BE2C (cell line): ENCODE measurements at regions not wholly inside any gene's neighbourhood (a gene's known extent, or its start where the extent isn't known, plus 50 kb on each side); places are given as distances from the start of the nearest gene placed in this dataset.

Experiments
- DNase-seq: peaks from one replicate; pipeline ENCODE4 v3.0.0-alpha.2; 2020
- H3K27me3 ChIP-seq: fragments of 250-450 bp; sonication (Bioruptor Pico); 2 replicates; pipeline ENCODE4 v1.5.1; 2020; ENCODE audit warnings: mild to moderate bottlenecking
- H3K36me3 ChIP-seq: fragments of 250-450 bp; sonication (Bioruptor Pico); 2 replicates; pipeline ENCODE4 v1.5.1; 2020; ENCODE audit warnings: mild to moderate bottlenecking
- H3K4me1 ChIP-seq: fragments of 250-450 bp; sonication (Bioruptor Pico); 2 replicates; pipeline ENCODE4 v1.5.1; 2020
- H3K4me3 ChIP-seq: 2 replicates; pipeline ENCODE4 v1.5.1; 2011; ENCODE audit warnings: low read depth, low read length
- H3K9me3 ChIP-seq: fragments of 250-450 bp; sonication (Bioruptor Pico); 2 replicates; pipeline ENCODE4 v1.5.1; 2020
- TF ChIP-seq, protein P1 (sequence below): IDR thresholded peaks from 2 replicates; pipeline ENCODE4 v1.5.1; 2012; ENCODE audit warnings: mild to moderate bottlenecking, low read depth, low read length

DNA sequence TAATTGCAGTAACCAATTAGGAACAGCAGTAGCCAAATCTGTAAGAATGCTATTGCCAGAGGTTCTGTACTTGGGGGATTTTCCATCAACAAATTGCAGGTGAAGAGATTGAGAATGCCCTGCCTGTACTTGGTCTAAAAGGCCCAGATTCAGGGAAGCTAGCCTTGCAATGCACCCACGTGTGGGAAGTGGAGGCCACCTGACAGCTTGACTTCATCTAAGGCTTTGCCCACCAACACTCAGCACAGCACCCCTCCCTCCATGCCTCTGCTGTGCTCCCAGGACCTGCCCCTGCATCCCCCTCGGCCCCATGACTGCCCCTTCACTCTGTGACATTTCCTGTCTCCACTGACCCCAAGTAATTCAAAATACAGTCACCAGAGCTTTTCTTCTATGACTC is 79.1 kb upstream of the CDH5 start:
- no peak overlapping the region for H3K4me3 ChIP-seq
- 0 out of 2 replicates have a peak, but pooled peaks cover 2% of the 10 kb centered on the region for H3K27me3 ChIP-seq

DNA sequence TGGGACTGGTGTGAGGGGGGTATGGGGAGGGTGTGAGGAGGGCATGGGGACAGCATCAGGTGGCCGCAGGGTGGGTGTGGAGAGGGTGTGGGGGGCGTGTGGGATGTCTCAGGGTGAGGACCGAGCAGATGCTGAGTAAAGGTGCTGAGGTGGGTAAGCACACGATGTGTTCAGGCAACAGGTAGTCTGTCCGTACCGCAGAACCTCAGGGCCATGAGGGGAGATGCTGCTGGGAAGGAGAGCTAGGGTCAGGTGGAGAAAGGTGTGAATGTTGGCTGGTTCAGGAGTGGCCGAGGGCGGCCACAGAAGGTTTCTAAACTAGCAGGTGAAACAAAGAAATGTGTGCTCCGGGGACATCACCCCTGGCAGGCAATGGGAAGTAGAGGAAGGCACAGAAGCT is 80.0 kb upstream of the CDH5 start:
- Histone ChIP-seq H3K36me3 (no peaks in the 10 kb centered on the region), H3K27me3 (no peaks in the 10 kb centered on the region), H3K4me1 (no peaks in the 10 kb centered on the region; the same call in 1 of the 2 replicates), H3K4me3 (no peak overlapping the region), H3K9me3 (no peaks in the 10 kb centered on the region)
- TF ChIP-seq, protein P1, sequence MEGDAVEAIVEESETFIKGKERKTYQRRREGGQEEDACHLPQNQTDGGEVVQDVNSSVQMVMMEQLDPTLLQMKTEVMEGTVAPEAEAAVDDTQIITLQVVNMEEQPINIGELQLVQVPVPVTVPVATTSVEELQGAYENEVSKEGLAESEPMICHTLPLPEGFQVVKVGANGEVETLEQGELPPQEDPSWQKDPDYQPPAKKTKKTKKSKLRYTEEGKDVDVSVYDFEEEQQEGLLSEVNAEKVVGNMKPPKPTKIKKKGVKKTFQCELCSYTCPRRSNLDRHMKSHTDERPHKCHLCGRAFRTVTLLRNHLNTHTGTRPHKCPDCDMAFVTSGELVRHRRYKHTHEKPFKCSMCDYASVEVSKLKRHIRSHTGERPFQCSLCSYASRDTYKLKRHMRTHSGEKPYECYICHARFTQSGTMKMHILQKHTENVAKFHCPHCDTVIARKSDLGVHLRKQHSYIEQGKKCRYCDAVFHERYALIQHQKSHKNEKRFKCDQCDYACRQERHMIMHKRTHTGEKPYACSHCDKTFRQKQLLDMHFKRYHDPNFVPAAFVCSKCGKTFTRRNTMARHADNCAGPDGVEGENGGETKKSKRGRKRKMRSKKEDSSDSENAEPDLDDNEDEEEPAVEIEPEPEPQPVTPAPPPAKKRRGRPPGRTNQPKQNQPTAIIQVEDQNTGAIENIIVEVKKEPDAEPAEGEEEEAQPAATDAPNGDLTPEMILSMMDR: no peak
- DNase-seq: no peak

More for the DNA sequence above, 79.1 kb upstream of the CDH5 start:
- no peak for DNase-seq
- Histone ChIP-seq H3K4me1 (no peaks in the 10 kb centered on the region; the same call in 1 of the 2 replicates), H3K9me3 (no peaks in the 10 kb centered on the region), H3K36me3 (no peaks in the 10 kb centered on the region)
- TF ChIP-seq, protein P1: no peak

DNA sequence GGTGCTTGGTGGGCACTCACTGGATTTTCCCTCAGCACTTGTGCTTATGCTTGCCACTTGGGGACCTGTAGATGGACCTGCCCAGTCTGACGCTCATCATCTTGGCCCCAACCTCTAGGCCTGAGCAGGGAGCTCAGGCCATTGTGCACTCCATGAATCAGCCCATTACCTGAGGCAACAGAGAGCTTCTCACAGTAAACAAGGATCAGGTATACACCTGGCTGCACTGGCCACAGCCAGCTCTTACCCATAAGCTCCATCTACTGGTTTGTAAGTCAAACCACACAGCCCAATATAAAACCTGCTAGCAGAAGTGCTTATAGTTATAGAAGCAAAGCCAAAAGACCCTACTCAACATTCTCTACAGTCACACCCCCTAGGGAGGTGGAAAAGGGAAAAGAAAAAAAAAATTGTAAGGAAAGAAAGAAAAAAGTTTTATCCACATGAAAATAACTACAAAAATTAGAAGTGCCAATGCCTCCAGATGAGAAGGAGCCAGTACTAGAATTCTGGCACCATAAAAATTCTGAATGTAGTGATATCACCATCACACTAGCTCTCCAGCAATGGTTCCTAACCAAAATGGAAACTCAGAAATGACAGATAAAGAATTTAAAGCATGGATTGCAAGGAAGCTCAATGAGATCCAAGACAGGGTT is 87.8 kb upstream of the CDH5 start:
- Histone ChIP-seq H3K9me3 (peaks cover 2% of the 10 kb centered on the region; the same call in 1 of the 2 replicates), H3K4me3 (no peak overlapping the region)
- DNase-seq: no peak

DNA sequence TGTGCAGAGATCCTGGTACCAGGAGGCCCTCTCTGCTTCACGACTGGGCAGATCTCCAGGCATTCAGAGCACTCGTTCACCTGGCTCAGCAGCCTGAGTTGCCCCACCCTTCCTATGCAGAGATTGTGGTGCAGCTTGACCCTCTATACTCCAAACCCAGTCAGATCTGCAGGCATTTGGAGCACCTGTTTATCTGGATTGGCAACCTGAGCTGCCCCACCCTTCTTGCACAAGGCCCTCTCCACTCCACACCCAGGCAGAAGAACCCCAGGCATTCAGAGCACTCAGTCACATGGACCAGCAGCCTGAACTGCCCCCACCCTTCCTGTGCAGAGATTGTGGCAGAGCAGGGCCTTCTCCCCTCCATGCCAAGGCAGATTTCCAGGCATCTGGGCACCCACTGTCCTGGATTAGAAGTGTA is 88.4 kb upstream of the CDH5 start:
- TF ChIP-seq, protein P1: no peak
- H3K36me3 ChIP-seq: no peaks in the 10 kb centered on the region
- H3K27me3 ChIP-seq: no peaks in the 10 kb centered on the region
- no peak for DNase-seq
- H3K4me3 ChIP-seq: no peak overlapping the region
- H3K9me3 ChIP-seq: peaks cover 2% of the 10 kb centered on the region; the same call in 1 of the 2 replicates
- H3K4me1 ChIP-seq: peaks cover 7% of the 10 kb centered on the region

More for the DNA sequence above, 87.8 kb upstream of the CDH5 start:
- TF ChIP-seq, protein P1: no peak; the same call in 1 of the 2 replicates
- H3K36me3 ChIP-seq: no peaks in the 10 kb centered on the region
- peaks cover 7% of the 10 kb centered on the region for H3K4me1 ChIP-seq
- no peaks in the 10 kb centered on the region for H3K27me3 ChIP-seq

DNA sequence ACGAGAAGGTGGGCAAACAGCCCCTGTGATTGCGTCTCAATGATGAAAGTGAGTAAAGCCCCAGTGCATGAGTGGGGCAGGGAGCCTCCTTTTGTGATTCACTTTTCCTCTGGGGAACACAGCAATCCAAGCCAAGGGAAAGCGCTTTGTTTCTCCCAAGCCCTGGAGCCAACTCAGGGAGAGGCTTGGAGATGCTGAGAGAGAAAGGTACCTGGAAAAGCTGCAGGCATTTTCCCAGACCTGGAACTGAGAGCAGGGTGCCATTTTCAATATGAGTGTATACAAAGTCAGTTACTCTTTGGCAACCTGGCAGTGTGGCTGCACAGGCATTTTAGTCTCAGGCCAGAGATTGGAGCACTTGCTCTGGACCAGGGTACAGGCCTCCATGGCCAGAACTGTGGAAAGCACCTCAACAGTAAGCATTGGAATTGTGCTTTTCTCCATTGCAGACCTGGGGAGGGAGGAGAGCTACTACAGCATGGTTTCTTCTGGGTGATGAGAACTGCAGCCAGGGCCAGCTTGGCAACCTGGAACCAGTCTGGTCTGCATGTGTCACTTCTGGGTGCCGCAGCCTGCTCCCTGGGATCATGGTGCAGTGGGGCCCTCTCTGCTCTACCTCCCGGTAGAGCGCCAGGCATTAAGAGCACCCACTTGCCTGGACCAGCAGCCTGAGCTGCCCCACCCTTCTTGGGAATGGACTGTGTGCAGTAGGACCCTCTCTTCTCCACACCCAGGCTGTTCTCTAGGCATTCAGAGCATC is 89.0 kb upstream of the CDH5 start:
- TF ChIP-seq, protein P1: no peak
- Histone ChIP-seq H3K27me3 (no peaks in the 10 kb centered on the region), H3K36me3 (no peaks in the 10 kb centered on the region), H3K4me1 (peaks cover 7% of the 10 kb centered on the region), H3K4me3 (no peak overlapping the region), H3K9me3 (peaks cover 2% of the 10 kb centered on the region; the same call in 1 of the 2 replicates)
- no peak for DNase-seq
